Ovary (tissue), 3 donors: ENCODE measurements at regions not wholly inside any gene's neighbourhood (a gene's known extent, or its start where the extent isn't known, plus 50 kb on each side); places are given as distances from the start of the nearest gene placed in this dataset.

ENCODE experiments used
- POLR2A ChIP-seq: fragments of 450-650 bp; IDR thresholded peaks from one replicate; pipeline ENCODE4 v1.6.1; 2017; ENCODE audit warnings: antibody characterized with exemption, mild to moderate bottlenecking, moderate library complexity
- TF ChIP-seq, protein P1 (sequence below), 3 donors: fragments of 450-650 bp in 2 of 3; fragments of 200-600 bp in 1 of 3; IDR thresholded peaks; one replicate each; pipeline versions ENCODE4 v1.5.1 to v1.8.0; 2016 to 2022; ENCODE audit warnings: antibody characterized with exemption in 3 of 3, mild to moderate bottlenecking in 1 of 3
- donor health status: DM: no; HTN: no; CAD: no.

DNA sequence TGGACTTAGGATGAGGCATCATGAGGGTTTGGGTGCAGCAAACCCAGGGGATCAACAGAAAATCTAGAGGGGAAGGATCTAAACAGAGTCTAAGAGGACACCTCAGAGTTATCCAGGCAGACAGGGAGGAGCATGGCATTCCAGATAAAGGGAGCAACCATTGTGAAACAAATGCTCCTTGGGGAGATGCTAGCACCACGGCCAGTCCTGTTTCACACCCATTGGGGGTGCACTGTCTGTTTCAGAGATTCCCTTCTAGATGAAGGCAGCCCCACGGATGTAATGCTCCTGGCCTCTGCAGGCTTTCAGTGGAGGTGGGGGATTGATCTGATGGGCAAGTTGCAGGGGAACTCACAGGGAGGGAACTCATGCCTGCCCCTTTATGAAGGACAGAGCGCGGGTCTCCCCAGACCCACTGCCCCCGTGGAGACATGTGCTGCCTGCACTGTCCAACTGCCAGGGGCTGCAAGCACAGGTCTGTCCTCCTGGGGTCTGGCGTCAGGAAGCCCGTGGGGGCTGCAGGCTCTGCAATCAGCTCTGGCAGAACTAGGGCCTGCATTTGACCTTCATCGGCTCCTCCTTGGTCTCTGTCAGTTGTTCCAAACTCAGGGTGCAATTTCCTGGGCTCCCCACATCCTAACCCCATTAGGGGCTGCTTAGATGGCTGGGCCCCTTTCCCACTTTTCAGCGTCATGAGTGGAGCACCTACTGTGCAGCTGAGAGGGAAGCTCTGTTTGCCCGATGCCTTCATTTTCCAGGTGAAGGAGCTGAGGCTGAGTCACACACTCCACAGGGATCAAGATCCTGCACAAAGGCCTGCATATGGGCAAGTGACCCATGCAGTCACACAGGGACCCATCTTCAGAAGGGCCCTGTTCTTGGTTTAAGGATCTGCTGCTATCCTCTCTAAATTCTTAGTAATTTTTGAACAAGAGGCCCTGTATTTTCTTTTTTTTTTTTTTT, 163.4 kb downstream of the ARL4C start:
- TF ChIP-seq, protein P1, sequence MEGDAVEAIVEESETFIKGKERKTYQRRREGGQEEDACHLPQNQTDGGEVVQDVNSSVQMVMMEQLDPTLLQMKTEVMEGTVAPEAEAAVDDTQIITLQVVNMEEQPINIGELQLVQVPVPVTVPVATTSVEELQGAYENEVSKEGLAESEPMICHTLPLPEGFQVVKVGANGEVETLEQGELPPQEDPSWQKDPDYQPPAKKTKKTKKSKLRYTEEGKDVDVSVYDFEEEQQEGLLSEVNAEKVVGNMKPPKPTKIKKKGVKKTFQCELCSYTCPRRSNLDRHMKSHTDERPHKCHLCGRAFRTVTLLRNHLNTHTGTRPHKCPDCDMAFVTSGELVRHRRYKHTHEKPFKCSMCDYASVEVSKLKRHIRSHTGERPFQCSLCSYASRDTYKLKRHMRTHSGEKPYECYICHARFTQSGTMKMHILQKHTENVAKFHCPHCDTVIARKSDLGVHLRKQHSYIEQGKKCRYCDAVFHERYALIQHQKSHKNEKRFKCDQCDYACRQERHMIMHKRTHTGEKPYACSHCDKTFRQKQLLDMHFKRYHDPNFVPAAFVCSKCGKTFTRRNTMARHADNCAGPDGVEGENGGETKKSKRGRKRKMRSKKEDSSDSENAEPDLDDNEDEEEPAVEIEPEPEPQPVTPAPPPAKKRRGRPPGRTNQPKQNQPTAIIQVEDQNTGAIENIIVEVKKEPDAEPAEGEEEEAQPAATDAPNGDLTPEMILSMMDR (IDR thresholded peaks at IDR 0.05): no peak
- no peak for TF ChIP-seq POLR2A
